ENCODE measurements at regions not wholly inside any gene's neighbourhood (a gene's known extent, or its start where the extent isn't known, plus 50 kb on each side); places are given as distances from the start of the nearest gene placed in this dataset.

- TF ChIP-seq, protein P1, sequence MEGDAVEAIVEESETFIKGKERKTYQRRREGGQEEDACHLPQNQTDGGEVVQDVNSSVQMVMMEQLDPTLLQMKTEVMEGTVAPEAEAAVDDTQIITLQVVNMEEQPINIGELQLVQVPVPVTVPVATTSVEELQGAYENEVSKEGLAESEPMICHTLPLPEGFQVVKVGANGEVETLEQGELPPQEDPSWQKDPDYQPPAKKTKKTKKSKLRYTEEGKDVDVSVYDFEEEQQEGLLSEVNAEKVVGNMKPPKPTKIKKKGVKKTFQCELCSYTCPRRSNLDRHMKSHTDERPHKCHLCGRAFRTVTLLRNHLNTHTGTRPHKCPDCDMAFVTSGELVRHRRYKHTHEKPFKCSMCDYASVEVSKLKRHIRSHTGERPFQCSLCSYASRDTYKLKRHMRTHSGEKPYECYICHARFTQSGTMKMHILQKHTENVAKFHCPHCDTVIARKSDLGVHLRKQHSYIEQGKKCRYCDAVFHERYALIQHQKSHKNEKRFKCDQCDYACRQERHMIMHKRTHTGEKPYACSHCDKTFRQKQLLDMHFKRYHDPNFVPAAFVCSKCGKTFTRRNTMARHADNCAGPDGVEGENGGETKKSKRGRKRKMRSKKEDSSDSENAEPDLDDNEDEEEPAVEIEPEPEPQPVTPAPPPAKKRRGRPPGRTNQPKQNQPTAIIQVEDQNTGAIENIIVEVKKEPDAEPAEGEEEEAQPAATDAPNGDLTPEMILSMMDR (IDR thresholded peaks at IDR 0.05) = no peak
- no peak for TF ChIP-seq GATA2 (CRISPR knock-in tag; IDR thresholded peaks at IDR 0.05)
- TF ChIP-seq, protein P2, sequence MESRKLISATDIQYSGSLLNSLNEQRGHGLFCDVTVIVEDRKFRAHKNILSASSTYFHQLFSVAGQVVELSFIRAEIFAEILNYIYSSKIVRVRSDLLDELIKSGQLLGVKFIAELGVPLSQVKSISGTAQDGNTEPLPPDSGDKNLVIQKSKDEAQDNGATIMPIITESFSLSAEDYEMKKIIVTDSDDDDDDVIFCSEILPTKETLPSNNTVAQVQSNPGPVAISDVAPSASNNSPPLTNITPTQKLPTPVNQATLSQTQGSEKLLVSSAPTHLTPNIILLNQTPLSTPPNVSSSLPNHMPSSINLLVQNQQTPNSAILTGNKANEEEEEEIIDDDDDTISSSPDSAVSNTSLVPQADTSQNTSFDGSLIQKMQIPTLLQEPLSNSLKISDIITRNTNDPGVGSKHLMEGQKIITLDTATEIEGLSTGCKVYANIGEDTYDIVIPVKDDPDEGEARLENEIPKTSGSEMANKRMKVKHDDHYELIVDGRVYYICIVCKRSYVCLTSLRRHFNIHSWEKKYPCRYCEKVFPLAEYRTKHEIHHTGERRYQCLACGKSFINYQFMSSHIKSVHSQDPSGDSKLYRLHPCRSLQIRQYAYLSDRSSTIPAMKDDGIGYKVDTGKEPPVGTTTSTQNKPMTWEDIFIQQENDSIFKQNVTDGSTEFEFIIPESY (IDR thresholded peaks at IDR 0.05; ENCODE audit: borderline replicate concordance, low read depth) = no peak
Measured at GRCh38 chr5:142213077-142213476, 104.5 kb downstream of the NDFIP1 start.

Data from SK-N-SH (cell line).